SK-MEL-5 (cell line): ENCODE measurements at regions not wholly inside any gene's neighbourhood (a gene's known extent, or its start where the extent isn't known, plus 50 kb on each side); places are given as distances from the start of the nearest gene placed in this dataset.

Experiments
- DNase-seq: peaks from one replicate; pipeline ENCODE4 v3.0.0-alpha.2; 2016; ENCODE audit warnings: low read depth, low spot score
- in situ Hi-C: cut with HindIII; loops from 2 replicates; pipeline ENCODE4 v1.10.0; 2016; ENCODE audit warnings: low sequenced_read_pairs, high pct_unique_total_duplicates, low pct_unique_long_range_greater_than_20kb

- DNase-seq: no peak
- in situ Hi-C loops: no loop called here
Measured at GRCh38 chr7:105002-105401, 87.4 kb upstream of the FAM20C start.

GRCh38 chr7:106356-106755, 86.0 kb upstream of the FAM20C start:
- in situ Hi-C loops: no loop called here
- no peak for DNase-seq

DNA sequence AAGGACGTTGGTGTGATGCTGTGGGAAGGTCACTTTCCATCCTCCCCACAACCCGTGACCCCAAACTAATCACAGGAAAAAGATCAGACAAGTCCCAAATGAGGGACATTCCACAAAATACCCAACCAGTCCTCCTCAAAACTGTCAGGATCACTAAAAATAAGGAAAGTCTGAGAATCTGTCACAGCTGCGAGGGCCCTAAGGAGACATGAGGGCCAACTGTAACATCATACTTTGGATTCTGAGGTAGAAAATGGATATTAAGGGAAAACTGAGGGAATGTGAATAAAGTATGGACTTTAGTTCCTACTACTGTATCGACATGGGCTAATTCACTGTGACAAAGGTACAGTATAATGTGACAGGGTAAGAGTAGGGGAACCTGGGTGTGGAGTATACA, 85.1 kb upstream of the FAM20C start:
- no peak for DNase-seq
- in situ Hi-C loops: no loop called here

GRCh38 chr7:107907-108306, 84.5 kb upstream of the FAM20C start:
- DNase-seq: no peak
- in situ Hi-C loops: no loop called here

DNA sequence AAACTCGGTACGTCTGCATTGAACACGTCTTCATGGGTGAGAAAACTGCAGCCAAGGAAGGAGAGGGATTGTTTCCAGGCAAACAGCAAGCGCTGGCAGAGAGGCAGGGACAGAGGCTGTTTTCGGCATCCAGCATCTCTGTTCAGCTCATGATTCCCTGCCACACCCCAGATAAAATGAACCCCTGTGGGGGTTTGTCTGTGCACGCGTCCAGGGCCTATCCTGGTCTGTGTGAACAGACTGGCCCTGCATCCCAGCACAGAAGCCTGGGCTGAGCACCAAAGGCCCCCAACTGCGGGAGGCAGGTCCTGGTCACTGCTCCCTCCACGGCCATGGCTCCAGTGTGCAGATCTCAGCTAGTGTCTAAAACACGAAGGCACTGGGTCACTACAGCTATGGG, 83.3 kb upstream of the FAM20C start:
- DNase-seq: no peak
- in situ Hi-C loops: no loop called here

- DNase-seq: no peak
- in situ Hi-C loops: no loop called here
Measured at GRCh38 chr7:109898-110556, 82.3 kb upstream of the FAM20C start.

GRCh38 chr7:110557-111232, 81.7 kb upstream of the FAM20C start:
- DNase-seq: no peak
- in situ Hi-C loops: no loop called here

- in situ Hi-C loops: no loop called here
- no peak for DNase-seq
Measured at GRCh38 chr7:111591-111990, 80.8 kb upstream of the FAM20C start.

GRCh38 chr7:112881-113280, 79.5 kb upstream of the FAM20C start:
- in situ Hi-C loops: no loop called here
- no peak for DNase-seq

DNA sequence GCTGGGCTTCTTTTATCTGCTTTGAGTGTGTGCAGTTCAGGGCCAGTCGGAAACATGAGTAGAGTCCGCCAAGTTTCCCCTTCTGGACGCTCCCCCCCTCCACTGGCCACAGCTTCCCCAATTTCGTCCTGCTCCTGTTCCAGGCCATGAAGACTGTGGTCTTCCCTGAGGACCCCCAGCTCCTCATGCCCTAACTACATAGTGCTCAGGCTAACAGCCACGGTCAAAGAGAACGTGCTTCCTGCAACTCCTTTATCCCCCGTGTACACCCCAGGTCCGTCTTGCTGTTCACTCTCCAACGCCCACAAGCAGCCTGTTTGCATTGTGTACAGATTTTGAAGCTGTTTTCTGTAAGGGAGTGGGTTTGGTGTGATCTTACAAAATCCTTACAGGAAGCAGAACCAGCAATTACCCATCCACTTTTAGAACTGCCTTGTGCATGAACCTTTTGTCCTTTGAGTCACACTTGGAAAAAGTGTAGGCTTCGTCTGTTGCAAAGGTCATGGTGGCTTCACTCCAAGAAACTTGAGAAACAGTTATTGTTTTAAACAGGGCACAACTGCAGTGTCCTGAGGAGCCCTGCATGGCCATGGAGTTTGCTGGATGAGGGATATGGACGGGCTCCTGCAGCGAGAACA, 77.0 kb upstream of the FAM20C start:
- DNase-seq: no peak
- in situ Hi-C loops: no loop called here

DNA sequence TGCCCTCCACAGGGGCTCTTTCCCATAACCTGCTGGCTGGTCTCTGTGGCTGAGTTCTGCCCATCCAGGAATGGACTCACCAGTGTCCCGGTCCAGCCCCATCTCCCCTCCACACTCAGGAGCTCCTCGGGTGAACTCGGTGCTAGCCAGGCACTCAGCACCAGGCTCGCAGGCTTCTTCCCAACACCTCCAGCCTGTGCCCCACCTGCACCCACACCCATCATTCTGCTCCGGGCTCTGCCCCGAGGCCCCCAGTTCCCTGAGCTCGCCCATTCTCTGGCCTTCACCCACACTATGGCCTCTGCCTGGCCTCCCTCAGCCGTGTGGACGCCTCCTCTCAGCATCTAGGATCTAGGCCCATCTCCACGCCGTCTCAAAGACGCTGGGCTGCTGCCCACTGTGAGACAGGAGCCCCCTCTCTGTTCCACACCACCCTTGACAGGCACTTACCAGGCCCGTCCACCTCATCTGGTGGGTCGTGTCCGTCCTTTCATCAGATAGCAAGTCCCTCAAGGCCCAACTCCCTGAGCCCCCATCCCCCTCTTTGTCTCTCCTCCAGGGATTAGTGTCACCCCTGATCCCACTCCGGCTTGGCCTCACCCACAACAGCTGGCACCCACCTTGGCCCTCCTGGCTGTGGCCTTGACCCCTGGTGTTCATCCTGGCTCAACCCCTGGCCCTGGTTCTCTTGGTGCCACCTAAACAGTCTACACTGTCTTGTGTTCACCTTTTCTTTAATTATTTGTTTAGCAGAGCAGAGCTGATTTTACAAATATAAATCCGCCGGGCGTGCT, 76.0 kb upstream of the FAM20C start:
- DNase-seq: no peak
- in situ Hi-C loops: no loop called here

DNA sequence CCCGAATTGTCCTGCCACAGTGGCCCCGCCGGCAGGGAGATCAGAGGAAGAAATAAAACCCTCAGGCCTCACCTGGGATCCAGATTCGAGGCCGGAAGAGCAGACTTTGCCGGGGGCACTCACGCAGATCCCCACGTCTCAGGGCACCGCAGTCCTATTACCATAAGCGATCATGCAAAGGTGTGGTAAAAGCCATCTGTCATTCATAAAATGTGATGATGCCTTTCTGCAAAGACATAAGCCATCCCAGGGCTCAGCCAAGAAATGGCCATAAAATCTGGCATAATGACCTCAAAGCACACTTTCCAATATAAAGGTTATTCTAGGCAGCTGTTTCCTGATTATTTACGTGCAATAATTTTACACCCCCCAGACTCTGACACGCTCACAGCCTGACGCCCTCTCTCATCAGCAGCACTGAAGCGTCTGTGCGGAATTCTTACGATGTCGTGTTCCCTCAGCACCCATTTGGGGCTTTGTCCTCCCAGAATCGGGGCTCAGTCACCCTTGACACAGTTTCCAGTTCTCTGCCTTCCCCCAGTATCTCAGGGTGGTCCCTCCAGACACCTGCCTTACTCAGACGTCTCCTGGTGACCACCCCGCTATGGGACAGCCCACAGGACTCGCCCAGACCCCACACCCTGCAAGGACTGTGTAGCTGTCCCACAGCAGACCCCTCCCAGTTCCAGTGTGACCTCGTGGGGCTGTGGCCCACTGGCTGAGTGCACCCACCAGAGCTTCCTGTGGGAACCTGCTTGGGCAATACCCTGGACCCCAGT, 74.3 kb upstream of the FAM20C start:
- in situ Hi-C loops: no loop called here
- no peak for DNase-seq

DNA sequence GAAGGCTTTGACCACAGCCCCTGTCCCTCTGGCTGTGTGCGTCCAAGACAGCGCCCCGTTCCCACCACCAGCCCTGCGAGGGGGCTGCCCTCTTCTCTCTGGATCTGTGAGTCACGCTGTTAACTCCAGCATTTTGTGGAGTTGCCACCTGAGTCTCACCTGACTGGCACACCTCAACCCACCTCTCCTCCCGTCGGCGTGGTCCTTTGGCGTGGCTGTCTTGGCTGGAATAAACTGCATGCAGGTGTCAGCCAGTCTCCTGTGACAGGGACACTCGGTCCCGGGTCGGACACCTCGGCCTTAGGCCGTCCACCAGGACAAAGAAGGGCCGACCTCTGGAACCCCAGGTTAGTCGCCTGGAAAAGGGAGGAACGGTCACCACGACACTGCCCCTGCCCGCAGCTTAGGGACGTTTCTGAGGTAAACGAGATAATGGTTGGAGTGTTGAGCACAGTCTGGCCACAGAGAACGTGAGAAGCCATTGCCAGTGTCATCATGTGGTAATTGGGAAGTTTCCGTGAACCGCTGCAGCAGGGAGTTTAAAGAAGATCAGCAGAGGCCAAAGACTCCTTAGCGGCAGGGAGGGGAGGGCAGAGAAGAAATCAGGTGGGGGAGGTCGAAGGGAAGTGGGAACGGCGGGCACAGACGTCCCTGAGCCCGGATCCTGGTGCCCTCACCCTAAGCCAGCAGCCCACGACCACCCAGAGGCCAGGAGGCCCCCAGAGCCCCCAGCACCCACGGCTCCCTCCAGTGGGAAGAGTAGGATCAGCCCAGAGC, 73.6 kb upstream of the FAM20C start:
- no peak for DNase-seq
- in situ Hi-C loops: no loop called here

- in situ Hi-C loops: no loop called here
- DNase-seq: no peak
Measured at GRCh38 chr7:119392-120163, 72.8 kb upstream of the FAM20C start.

- no peak for DNase-seq
- in situ Hi-C loops: no loop called here
Measured at GRCh38 chr7:120164-120991, 72.0 kb upstream of the FAM20C start.
